Uterus (tissue), 3 donors: ENCODE measurements at regions not wholly inside any gene's neighbourhood (a gene's known extent, or its start where the extent isn't known, plus 50 kb on each side); places are given as distances from the start of the nearest gene placed in this dataset.

ENCODE experiments used
- DNase-seq, 2 donors: peaks; one replicate each; pipeline ENCODE4 v3.0.0-alpha.2; 2019 to 2020
- H3K27ac ChIP-seq, 2 donors: fragments of 200-600 bp; sonication (generic); 1 replicate in 1 of 2; 2 replicates in 1 of 2; pipeline ENCODE4 v1.5.1; 2016 to 2018
- H3K27me3 ChIP-seq, 2 donors: fragments of 200-600 bp; sonication (generic); one replicate each; pipeline ENCODE4 v1.5.1; 2018 to 2019; ENCODE audit warnings: control low read depth in 1 of 2
- H3K36me3 ChIP-seq, 2 donors: fragments of 200-600 bp; sonication (generic); one replicate each; pipeline ENCODE4 v1.5.1; 2019; ENCODE audit warnings: control low read depth in 1 of 2
- H3K4me1 ChIP-seq, 2 donors: fragments of 200-600 bp; sonication (generic); one replicate each; pipeline ENCODE4 v1.5.1; 2018 to 2019; ENCODE audit warnings: control low read depth in 1 of 2
- H3K4me3 ChIP-seq, 2 donors: fragments of 200-600 bp; sonication (generic); 1 replicate in 1 of 2; 2 replicates in 1 of 2; pipeline ENCODE4 v1.5.1; 2018 to 2019; ENCODE audit warnings: mild to moderate bottlenecking in 1 of 2
- H3K9me3 ChIP-seq, 2 donors: fragments of 200-600 bp; sonication (generic); one replicate each; pipeline ENCODE4 v1.5.1; 2019; ENCODE audit warnings: control low read depth in 1 of 2
- POLR2A ChIP-seq, 2 donors: fragments of 450-650 bp; IDR thresholded peaks; one replicate each; pipeline ENCODE4 v1.6.1; 2016; ENCODE audit warnings: antibody characterized with exemption in 2 of 2, mild to moderate bottlenecking in 1 of 2, moderate library complexity in 1 of 2
- intact Hi-C: fragments of 100-400 bp; cut with DNase I; formaldehyde crosslinking; loops from one replicate; pipeline ENCODE4 v1.15.1; 2023; ENCODE audit warnings: low total_unique reads
- TF ChIP-seq, protein P1 (sequence below), 4 experiments: fragments of 200-600 bp in 2 of 4; fragments of 450-650 bp in 2 of 4; sonication (generic) in 2 of 4; IDR thresholded peaks; one replicate each; pipeline ENCODE4 v1.5.1; 2016 to 2019; ENCODE audit warnings: antibody characterized with exemption in 4 of 4, mild to moderate bottlenecking in 2 of 4, moderate library complexity in 1 of 4
- donor health status: DM: yes; HTN: yes; CAD: no.

GRCh38 chr5:93034621-93035590 lies 546.1 kb downstream of the NR2F1-AS1 start:
- H3K36me3 ChIP-seq = no peaks in the 10 kb centered on the region

DNA sequence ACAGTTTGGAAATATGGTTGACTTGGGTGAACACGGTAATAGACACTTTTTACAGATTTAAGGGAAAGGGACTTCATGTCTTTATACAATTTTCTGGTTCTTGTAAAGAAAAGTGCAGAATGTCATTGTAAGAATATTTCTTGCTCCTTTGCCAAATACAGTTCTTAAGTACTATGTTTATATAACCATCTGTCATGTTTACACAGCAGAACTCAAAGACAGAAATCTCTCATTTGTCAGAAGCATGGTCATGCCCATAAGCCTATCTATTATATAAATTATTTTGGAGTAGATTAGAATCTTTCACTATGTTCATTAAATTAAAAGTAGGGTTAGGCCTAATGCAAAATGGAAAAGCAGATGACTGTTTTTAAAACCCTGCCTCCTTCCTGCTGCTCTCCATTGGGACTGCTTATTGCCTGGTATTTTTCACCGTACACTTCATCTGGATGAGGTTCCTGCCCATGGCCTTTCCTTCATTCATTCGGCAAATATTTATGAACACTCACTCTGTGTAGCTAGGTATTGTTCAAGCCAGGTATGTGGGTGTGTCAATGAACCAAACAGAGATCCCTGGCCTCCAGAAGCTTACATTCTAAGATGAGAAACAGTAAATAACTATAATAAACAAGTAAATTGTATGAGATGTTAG lies 558.1 kb downstream of the NR2F1-AS1 start:
- no peaks in the 10 kb centered on the region for H3K36me3 ChIP-seq
- DNase-seq = no peak
- intact Hi-C loops = no loop called here
- H3K9me3 ChIP-seq = no peaks in the 10 kb centered on the region
- TF ChIP-seq POLR2A (IDR thresholded peaks at IDR 0.05) = no peak
- TF ChIP-seq, protein P1, sequence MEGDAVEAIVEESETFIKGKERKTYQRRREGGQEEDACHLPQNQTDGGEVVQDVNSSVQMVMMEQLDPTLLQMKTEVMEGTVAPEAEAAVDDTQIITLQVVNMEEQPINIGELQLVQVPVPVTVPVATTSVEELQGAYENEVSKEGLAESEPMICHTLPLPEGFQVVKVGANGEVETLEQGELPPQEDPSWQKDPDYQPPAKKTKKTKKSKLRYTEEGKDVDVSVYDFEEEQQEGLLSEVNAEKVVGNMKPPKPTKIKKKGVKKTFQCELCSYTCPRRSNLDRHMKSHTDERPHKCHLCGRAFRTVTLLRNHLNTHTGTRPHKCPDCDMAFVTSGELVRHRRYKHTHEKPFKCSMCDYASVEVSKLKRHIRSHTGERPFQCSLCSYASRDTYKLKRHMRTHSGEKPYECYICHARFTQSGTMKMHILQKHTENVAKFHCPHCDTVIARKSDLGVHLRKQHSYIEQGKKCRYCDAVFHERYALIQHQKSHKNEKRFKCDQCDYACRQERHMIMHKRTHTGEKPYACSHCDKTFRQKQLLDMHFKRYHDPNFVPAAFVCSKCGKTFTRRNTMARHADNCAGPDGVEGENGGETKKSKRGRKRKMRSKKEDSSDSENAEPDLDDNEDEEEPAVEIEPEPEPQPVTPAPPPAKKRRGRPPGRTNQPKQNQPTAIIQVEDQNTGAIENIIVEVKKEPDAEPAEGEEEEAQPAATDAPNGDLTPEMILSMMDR (IDR thresholded peaks at IDR 0.05) = no peak
- no peak overlapping the region for H3K4me3 ChIP-seq
- no peak overlapping the region for H3K27ac ChIP-seq
- no peaks in the 10 kb centered on the region for H3K4me1 ChIP-seq
- H3K27me3 ChIP-seq = no peaks in the 10 kb centered on the region

More at GRCh38 chr5:93034621-93035590, 546.1 kb downstream of the NR2F1-AS1 start:
- DNase-seq = no peak
- H3K27me3 ChIP-seq = no peaks in the 10 kb centered on the region
- no peaks in the 10 kb centered on the region for H3K4me1 ChIP-seq
- TF ChIP-seq POLR2A (IDR thresholded peaks at IDR 0.05) = no peak
- TF ChIP-seq, protein P1 (IDR thresholded peaks at IDR 0.05) = no peak
- no peaks in the 10 kb centered on the region for H3K9me3 ChIP-seq
- intact Hi-C loops = no loop called here
- H3K27ac ChIP-seq = no peak overlapping the region
- H3K4me3 ChIP-seq = no peak overlapping the region

- Histone ChIP-seq H3K9me3 (no peaks in the 10 kb centered on the region), H3K4me3 (no peak overlapping the region), H3K27ac (no peak overlapping the region), H3K36me3 (no peaks in the 10 kb centered on the region), H3K4me1 (no peaks in the 10 kb centered on the region), H3K27me3 (no peaks in the 10 kb centered on the region)
- TF ChIP-seq, protein P1 (IDR thresholded peaks at IDR 0.05) = no peak
- TF ChIP-seq POLR2A (IDR thresholded peaks at IDR 0.05) = no peak
- intact Hi-C loops = no loop called here
- no peak for DNase-seq
Observed at GRCh38 chr5:93022211-93022610, 558.8 kb downstream of the NR2F1-AS1 start.

DNA sequence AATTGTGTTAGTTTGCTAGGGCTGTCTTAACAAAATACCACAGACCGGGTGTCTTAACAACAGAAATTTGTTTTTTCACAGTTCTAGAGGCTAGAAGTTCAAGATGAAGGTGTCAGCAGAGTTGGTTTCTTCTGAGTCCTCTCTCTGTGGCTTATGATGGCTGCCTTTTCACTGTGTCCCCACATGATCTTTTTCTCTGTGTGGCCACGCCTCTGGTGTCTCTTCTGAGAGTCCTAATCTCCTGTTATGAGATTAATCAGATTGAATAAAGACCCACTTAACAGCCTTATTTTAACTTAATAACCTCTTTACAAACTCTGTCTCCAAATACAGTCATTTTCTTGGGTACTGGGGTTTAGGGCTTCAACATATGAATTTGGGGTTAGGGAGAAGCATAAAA lies 561.1 kb downstream of the NR2F1-AS1 start:
- Histone ChIP-seq H3K36me3 (no peaks in the 10 kb centered on the region), H3K27me3 (no peaks in the 10 kb centered on the region), H3K9me3 (no peaks in the 10 kb centered on the region), H3K4me3 (no peak overlapping the region), H3K4me1 (no peaks in the 10 kb centered on the region), H3K27ac (no peak overlapping the region)
- TF ChIP-seq, protein P1 (IDR thresholded peaks at IDR 0.05) = no peak
- TF ChIP-seq POLR2A (IDR thresholded peaks at IDR 0.05) = no peak
- no peak for DNase-seq
- intact Hi-C loops = no loop called here

DNA sequence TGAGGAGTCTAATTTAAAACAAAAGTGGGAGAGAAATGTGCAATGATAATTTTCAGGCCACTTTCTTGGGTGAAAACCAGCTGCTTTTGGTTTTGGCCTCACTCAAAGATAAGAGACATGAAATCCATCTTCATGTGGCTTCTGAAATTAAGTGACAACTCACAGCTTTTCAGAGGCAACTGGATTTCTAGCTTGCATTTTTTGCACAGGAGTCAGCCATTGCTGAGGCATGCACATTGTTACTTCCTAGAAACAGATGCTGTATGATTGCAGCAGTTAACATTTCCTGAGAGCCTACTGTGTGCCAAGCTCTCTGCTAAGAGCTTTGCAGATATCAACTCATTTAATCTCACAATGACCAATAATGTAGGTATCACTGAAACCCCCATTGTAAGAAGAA lies 562.6 kb downstream of the NR2F1-AS1 start:
- H3K4me1 ChIP-seq = no peaks in the 10 kb centered on the region
- no peaks in the 10 kb centered on the region for H3K36me3 ChIP-seq
- intact Hi-C loops = no loop called here
- no peak overlapping the region for H3K4me3 ChIP-seq
- DNase-seq = no peak
- no peak overlapping the region for H3K27ac ChIP-seq
- H3K9me3 ChIP-seq = no peaks in the 10 kb centered on the region
- TF ChIP-seq, protein P1 (IDR thresholded peaks at IDR 0.05) = no peak
- TF ChIP-seq POLR2A (IDR thresholded peaks at IDR 0.05) = no peak
- H3K27me3 ChIP-seq = no peaks in the 10 kb centered on the region
